ENCODE measurements at regions not wholly inside any gene's neighbourhood (a gene's known extent, or its start where the extent isn't known, plus 50 kb on each side); places are given as distances from the start of the nearest gene placed in this dataset.
"Not testable (repeated sequence)": the region's sequence is repeated elsewhere in the genome, so short reads cannot be mapped to it uniquely, and the experiment has no call there.

DNA sequence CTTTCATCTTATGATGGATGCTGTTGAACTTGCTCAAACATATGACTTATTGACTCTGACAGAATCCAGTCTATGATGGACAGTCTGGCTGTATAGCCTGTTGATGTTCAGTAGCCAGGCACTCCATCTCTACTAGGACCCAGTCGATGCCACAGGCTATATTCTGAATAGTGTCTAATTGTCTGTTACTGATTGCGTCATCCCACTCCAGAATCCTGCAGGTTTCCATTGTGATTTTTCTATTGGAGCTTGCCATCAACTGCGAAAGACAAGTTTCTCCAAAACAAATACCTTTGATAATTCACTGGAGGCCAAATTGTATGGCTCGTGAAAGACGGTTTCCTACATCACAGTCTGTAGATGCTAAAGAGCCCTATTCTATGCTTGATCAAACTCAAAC is 481.7 kb upstream of the CHORDC1 start:
- no peak for DNase-seq

DNA sequence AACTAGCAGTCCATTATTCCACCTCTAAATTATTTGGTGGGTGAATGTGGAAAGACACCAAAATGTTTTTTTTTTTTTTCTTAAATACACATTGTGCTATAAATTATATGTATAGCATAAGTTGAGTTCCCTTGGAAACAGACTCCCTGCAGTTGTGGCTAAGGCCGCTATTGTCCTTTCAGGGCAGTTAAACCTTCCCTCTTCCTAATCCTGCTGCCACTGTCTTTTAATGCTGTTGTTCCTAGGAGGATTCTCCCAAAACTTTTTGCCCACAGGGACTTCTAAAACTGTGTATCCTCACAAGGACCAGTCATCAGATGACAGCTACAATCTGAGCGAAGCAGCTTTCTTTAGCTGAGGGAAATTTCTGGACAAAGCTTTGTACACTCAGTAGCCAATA is 478.9 kb upstream of the CHORDC1 start:
- no peak for DNase-seq

DNA sequence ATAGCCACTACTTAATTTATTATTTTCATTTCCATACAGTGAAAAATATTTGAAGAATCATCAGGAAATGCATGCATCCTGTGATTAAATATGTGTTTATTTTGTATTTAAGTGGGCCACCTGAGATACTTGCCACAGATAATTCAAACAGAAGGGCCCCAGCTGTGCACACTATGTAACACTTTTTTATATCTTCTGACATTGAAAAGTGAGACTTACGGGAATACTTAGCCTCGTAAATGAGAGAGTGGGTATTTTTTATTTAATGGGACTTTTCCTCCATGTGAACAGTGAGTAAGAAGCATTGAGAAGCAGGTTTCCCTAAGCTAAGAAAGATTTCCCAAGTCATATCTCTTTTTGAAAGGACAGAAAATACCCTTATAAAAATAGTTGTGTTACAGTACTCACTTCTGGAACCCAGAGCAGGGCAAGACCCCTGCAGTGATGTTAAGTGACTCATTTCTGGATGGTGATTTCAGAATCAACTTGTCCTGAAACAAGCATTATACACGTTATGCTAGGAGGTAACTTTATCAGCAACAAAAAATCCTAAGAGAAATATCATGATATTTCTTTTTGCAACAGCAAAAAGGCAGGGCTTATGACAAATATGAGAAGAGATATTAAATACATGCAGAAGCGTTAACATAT is 478.1 kb upstream of the CHORDC1 start:
- DNase-seq = no peak

DNA sequence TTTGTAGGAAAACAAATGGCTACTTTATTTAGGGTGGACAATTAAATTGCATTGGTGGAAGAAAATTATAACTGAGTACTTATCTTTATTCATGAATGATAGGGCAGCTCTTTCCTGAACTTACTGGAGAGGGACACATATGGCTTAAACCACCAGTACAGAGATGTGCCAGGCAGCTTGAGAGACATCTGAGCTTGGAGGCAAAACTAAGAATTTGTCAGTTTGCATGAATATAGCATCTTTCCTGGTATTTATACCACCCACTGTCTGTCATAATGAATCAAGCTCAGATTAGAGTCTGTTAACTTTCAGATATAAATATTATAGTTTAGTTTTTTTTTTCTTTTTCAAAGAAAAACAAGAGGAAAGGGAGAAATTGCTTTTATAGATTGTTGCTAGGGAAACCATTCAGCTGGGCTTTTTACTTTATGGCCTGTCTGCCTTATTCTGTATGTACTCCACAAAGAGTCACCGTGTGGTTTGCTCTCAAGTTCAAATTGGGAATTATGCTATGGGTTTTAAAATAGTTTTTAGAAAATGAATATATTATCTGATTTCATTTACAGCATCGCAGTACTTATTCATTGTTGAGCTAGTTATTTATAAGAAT is 477.0 kb upstream of the CHORDC1 start:
- no peak for DNase-seq

DNA sequence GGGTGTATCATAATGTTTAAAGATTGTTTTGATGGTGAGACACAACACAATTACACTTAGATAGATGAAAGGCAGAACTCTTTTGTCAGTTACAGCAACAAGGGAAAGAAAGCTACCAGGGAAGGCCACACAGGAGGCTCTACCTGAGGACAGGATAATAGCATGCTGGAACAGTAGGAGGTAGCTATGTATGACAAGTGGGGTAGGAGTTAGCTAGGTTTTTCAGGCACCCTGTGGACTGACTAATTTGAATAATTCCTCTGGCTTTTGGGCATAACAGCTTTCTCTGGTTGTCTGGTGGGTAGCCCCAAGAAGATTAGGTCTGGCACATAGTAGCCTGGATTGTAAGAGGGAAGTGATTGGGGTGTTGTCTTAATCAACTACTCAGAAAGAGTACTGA is 475.4 kb upstream of the CHORDC1 start:
- no peak for DNase-seq

DNA sequence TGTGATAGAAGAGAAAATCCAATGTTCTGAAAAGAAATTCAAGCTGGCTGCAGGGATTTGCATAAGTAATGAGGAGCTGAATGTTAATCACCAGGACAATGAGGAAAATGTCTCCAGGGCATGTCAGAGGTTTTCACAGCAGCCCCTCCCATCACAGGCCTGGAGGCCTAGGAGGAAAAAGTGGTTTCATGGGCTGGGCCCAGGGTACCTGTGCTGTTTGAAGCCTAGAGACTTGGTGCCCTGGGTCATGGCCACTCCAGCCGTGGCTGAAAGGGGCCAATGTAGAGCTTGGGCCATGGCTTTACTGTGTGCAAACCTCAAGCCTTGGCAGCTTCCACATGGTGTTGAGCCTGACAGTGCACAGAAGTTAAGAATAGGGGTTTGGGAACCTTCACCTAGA is 452.6 kb upstream of the CHORDC1 start:
- DNase-seq = not testable (repeated sequence)

DNA sequence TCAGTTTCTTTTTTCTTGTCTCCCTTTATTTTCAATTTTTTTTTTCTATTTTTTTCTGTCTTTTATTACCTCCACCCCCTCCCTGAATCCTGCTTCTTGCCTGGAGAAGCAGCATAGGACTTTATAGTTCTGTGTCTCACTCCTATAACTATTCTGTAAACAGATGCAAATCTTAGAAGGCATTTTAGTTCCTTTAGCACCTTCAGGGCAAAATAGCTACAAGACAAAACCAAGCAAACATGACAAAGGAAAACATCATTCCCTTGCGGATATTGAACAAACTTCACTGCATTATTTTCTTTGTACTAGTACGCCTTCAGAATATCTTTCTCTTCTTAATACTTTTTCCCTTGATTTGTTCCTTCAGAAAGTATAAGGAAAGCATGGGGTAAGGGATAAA is 446.2 kb upstream of the CHORDC1 start:
- DNase-seq = no peak

DNA sequence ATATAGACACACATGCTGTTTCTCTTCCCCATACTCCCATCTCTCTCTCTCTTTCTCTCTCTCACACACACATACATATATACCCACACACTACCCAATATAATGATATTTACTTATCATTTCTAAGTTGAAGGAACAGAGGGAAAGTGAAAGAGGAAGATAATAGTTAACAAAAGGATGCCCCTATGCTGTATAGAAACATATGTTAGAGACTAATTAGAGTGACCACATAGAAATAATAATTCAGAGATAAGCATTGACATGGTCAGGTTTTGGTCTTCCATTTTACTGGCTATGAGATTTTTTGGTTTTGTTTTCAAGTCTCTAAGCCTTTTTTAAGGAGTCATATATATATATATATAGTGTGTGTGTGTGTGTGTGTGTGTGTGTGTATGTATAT is 445.7 kb upstream of the CHORDC1 start:
- DNase-seq = no peak

DNA sequence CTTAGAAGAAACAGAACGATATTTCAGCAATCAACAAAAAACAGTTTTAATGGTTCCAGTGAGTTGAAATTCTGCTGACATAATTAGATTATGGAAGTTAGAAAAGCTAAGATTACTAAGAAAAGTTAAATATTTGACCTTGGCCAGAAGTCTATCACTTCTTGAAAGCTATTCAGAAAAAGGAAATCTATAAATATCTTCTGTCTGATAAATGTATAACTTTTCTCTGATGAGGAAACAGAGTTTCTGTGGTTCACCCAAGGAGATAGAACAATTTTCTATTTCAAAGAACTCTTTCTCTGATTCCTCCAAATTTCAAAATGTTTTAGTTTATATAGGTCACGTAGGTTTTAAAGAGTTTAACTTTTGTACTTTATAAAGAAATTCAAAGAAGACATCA is 438.4 kb upstream of the CHORDC1 start:
- DNase-seq = no peak

DNA sequence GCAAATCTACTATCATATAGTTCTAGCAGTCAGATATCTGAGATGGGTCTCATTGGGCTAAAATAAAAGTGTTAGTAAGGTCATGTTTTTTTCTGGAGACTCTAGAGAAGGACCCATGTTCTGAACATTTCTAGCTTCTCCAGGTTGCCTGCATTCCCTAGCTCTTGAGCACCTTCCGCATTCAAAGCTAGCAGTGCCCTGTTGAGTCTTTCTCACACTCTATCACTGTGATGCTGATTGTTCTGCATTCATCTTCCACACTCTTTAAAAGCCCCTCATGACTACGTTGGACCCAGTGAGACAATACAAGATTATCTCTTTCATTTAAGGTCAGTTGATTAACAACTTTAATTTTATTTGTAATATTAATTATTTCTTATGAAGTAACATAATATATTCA is 433.3 kb upstream of the CHORDC1 start:
- no peak for DNase-seq

DNA sequence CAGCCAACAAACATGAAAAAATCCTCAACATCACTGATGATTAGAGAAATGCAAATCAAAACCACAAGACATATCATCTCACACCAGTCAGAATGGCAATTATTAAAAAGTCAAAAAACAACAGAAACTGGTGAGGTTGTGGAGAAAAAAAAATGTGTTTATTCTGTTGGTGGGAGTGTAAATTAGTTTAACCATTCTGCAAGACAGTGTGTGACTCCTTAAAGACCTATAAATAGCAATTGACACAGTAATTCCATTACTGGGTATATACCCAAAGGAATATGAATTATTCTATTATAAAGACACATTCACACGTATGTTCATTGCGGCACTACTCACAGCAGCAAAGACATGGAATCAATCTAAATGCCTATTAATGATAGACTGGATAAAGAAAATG is 427.3 kb upstream of the CHORDC1 start:
- DNase-seq = no peak

DNA sequence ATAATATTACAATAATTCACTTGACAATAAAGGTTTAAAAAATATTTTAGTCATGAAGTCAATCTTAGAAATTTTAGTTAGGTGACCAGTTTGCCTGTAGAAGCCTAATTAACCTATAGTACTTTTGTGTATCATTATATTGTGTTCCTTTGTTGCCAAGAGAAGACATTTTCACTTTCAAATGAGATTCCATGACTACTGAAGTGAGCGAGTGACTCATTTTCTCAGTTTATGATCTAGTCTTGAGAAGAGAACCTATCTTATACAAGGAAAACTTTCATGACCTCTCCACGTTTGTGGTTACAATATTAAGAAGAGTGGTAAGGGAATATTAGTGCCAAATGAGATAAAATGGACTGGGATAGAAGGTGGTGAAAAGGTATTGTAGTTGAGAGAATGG is 423.9 kb upstream of the CHORDC1 start:
- DNase-seq = no peak

DNA sequence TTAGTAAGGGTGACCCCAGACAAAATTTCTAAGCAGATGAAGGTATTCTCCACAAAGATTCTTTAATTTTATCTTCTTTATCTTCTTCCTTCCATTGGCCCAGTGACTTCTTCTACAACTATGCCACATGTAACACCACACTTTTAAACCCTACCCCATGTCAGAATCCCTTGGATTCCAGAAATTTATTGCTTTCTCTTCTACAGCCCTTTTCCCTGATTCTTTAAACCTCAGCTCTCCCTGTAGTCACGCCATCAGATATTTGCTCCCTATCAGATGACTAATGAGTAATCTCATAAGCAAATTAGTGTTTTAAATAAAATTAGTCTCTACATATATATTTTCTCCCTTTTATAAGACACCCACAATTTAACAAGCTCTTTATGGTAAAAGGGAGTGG is 423.4 kb upstream of the CHORDC1 start:
- DNase-seq = no peak

DNA sequence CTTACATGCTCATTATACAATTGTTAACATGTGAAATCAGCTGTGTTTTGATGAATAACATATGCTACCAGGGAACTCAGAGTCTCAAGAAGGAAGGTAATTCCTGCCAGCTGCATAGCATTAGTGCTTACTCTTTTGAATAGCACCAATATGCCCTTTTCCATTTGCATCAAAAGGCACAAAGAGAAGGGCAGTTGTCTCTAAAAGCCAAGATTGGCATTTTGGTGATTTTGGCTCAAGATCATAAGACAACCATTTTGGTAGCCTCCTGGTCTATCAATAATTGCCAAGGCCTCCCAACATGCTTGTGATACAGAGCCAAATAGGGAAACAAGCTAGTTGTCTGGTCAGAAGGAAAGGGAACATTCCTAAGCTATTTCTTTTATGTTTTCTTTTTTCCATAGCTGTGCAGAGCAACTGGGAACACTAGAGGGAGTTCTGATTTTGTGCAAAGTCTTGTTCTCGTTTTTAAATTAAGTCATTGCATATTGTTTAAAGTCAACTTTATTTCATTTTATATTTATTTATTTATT is 416.7 kb upstream of the CHORDC1 start:
- DNase-seq = no peak

DNA sequence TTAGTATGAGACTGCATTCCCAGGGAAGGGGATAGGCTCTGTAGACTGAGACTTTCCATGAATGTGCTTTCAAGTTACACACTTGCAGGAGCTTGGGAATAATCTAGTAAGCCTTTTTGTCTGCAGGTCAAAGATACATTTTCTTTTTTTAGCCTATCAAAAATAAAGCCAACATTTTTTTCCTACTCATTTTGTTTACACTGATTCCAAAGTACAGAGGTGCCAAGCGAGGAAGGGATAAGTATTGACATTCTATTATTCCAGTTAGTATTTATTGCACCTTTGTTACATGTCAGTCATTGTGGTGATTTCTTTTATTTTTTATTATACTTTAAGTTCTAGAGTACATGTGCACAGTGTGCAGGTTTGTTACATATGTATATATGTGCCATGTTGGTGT is 413.0 kb upstream of the CHORDC1 start:
- DNase-seq = no peak

DNA sequence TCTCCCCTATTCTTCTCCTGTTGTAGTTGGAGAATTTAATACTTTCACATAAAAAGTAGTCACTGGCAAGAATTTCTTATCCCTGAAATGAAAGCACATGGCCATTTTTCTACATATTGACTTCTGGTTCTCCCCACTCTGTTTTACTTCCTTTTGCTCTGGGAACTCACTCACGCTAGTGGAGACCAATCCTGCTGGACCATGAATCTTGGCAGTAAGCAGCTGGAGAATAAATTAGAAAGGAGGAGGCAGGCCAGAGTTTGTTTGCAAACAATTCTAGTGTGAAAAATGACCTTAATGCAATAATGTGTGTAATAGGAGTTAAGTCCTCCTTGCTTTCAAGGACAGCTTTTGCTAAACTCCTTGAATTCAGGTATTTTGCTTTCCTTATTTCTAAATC is 412.3 kb upstream of the CHORDC1 start:
- DNase-seq = no peak

DNA sequence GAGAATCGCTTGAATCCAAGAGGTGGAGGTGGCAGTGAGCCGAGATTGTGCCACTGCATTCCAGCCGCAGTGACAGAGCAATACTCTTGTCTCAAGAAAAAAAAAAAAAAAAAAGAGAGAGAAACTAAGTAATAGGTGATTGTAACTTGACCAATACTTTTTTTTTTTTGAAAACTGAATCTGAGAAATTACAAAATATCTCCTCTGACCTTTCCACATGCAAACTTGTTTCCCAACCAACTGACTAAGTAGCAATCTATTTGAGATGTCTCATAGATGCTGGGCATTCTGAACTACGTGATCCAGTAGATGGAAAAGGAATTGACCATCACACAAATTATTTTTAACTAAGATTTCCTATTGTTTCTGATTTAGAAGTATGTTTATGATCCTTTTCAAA is 407.3 kb upstream of the CHORDC1 start:
- no peak for DNase-seq

DNA sequence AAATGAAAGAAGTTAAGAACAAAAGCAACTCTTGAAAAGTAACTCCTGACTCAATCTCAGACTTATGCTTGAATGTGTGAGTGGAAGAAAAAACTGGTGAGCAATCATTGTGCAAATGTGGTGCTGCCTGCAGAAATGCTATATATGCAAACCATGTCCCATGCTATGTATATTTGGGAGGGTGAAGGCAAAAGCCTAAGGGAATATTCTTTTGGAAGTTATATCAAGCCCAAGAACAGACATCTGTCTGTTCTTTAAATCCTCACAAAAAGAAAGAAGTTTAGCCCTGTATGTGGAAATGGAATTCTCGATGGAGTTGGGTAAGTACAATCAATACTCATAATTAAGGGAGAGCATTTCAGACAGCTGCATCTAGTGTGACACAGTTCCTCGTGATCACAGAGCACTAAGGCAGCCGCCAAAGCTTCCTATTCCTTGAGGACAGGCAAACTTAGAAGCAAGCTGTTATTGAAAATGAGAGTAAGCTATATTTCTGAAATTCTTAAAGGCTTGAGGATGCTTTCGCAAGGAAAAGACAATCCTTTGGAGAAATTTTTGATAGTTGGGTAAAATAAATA is 406.5 kb upstream of the CHORDC1 start:
- no peak for DNase-seq

DNA sequence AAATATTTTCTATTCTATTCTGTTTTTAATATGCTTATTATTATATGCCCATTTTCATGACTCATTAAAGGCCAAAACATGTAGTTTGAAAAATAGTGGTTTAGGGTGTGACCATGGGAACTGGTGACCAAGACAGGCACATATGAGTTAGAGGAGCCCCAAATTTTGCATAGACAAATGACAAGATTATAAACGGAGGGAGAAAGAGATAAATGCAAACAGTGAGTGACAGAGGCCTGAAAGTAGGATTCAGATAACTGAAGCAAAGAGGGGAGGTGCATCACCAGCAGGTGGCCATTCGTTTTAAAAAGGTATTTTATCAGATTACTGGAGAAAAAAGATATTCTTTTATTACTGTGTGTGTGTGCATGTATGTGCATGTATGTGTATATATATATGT is 391.5 kb upstream of the CHORDC1 start:
- DNase-seq = no peak

DNA sequence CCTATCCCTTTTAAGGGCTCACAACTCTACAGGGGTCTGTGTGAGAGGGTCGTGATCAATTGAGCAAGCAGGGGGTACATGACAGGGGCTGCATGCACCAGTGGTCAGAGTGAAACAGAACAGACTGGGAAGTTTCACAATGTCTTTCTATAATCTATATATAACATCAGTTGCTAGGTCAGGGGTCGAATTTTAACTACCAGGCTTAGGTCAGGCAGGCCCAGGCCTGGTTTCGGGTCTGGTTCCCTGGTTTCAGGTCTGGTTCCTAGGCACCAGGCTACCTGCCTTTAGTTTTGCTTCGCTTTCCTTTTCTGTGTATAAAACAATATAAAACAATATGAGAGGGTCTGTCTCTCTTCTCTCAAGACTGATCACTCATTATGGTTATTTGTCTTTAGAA is 390.2 kb upstream of the CHORDC1 start:
- not testable (repeated sequence) for DNase-seq

DNA sequence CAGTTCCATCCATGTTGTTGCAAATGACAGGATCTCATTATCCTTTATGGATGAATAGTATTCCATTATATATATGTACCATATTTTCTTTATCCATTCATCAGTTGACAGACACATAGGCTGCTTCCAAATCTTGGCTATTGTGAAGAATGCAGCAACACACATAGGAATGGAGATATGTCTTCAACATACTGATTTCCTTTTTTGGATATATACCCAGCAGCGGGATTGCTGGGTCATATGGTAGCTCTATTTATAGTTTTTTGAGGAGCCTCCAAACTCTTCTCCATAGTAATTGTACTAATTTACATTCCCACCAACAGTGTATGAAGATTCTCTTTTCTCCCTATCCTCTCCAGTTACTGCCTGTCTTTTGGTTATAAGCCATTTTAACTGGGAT is 383.9 kb upstream of the CHORDC1 start:
- no peak for DNase-seq

DNA sequence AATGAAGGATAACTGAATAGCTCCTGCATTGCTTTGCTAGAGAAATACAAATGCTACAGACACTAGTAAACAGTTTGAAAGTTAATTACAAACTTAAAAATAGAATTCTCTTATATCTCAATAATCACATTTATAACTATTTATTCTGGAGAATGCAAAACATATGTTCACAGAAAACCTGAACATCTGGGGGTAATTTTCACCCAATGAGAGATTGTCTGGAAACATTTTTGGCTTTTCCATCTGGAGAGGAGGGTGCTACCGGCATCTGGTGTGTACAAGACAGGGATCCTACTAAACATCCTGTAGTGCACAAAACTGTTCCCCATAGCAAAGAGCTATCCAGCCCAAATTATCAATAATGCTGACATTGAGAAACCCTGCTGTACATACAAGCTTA is 378.4 kb upstream of the CHORDC1 start:
- no peak for DNase-seq

DNA sequence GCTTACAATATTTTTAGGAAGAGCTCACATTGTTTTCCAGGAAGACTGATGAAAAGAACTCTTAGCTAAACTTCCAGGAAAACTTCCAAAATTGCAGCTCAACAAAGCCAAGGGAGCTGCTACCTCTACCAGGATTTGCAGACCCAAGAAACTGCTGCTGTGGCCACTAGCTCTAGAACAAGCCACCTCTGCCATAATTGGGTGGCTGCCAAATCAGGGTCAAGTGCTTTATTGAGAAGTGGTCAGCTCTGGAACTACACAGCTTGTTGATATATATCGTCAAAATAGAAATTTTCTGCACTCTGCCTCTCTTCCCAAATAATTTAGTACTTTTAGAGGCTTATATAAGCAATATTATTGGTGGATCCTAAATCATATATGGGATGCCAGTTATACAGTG is 371.8 kb upstream of the CHORDC1 start:
- DNase-seq = no peak

DNA sequence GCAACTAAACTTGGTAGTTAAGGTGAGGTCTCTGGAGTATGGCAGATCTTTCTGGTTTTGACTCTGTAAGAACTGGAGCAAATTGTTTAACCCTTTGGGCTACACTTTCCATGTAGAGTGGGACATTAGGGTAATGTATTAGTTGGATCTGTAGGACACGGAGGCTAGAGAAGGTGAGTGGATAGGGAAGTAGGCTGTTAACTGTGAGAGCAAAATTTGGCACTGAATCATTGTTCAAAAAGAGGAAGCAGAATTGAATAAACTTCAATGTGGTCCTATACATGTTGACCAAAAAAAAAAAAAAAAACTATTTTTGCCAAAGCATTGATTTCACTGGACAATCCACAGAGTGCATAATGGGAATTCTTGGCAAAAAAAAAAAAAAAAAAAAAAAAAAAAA is 370.2 kb upstream of the CHORDC1 start:
- no peak for DNase-seq

DNA sequence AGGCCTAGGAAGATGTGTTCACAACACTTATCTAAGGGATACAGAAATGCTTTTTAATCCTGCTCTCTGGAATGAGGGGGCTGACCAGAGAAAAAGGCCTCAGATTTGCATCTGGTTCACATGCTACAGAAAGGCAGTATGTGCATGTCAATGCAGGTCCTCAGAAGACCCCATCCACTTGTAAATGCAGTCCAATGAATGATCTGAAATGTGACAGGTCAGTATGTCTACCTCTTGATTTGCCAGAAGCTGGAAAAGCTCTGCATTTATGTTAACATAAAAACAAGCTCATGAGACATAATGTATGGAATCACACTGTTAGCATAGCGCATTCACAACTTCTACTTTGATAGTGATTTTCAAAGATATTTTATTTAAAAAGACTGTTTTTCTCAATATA is 367.4 kb upstream of the CHORDC1 start:
- DNase-seq = no peak
